SH-SY5Y (cell line): ENCODE measurements at regions not wholly inside any gene's neighbourhood (a gene's known extent, or its start where the extent isn't known, plus 50 kb on each side); places are given as distances from the start of the nearest gene placed in this dataset.

ENCODE experiments used
- GATA2 ChIP-seq: IDR thresholded peaks from 2 replicates; pipeline ENCODE4 v1.6.1; 2011; ENCODE audit warnings: mild to moderate bottlenecking, low read depth, low read length
- GATA3 ChIP-seq: IDR thresholded peaks from 2 replicates; pipeline ENCODE4 v1.6.1; 2011; ENCODE audit warnings: low read depth, mild to moderate bottlenecking, low read length, moderate library complexity

DNA sequence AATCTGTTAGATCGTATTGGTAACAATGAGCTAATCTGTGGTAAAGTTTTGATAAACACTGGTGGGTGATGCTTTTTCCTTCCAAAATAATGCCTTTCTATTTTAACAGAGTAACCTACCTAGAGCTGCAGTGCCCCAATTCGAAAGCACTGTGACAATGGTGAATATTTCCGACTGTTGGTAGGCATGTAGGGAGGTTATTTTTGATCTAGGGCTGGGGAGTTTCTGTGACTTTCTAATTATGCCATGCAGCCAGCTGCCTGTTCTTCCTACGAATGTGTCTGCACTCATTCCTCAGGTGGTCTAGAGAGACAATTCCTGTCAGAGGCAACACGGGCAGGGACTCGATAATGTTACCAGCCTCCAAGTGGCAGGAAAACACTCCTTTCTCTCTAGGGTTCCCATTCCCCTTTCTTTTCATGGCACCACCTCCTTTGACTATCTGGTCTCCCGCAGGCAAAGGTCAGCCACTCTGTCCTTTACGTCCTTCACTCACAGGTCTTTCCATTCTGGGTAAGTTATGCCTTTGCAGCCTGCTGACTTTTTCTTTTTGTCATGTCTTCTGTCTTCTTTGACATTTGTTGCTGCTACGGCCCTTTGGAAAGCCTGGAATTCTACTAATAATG lies 167.2 kb upstream of the MGAT5 start:
- TF ChIP-seq GATA2 (no peak), GATA3 (no peak)
